Heart left ventricle (tissue), 16 donors: ENCODE measurements at regions not wholly inside any gene's neighbourhood (a gene's known extent, or its start where the extent isn't known, plus 50 kb on each side); places are given as distances from the start of the nearest gene placed in this dataset.

Source experiments
- ATAC-seq, 4 donors: fragments of 200-7000 bp; cut with Tn5 transposase; one replicate each; pipeline ENCODE4 v1.9.1; 2020 to 2022; ENCODE audit warnings: moderate library complexity in 4 of 4, mild to moderate bottlenecking in 3 of 4, moderate number of reproducible peaks in 1 of 4
- DNase-seq, 5 donors: peaks; one replicate each; pipeline ENCODE4 v3.0.0-alpha.2; 2020
- H3K27ac ChIP-seq, 12 donors: fragments of 200-600 bp; sonication (generic) in 4 of 12; one replicate each; pipeline versions ENCODE4 v1.5.0 to v1.8.0; 2016 to 2022; ENCODE audit warnings: mild to moderate bottlenecking in 2 of 12
- H3K27me3 ChIP-seq, 9 donors: fragments of 200-600 bp; sonication (generic) in 2 of 9; one replicate each; pipeline versions ENCODE4 v1.5.1 to v1.8.0; 2016 to 2022; ENCODE audit warnings: mild to moderate bottlenecking in 3 of 9
- H3K36me3 ChIP-seq, 9 donors: fragments of 200-600 bp; sonication (generic) in 2 of 9; one replicate each; pipeline versions ENCODE4 v1.5.0 to v1.8.0; 2018 to 2022; ENCODE audit warnings: mild to moderate bottlenecking in 2 of 9
- H3K4me1 ChIP-seq, 12 donors: fragments of 200-600 bp; sonication (generic) in 4 of 12; one replicate each; pipeline versions ENCODE4 v1.5.0 to v1.8.0; 2016 to 2022; ENCODE audit warnings: mild to moderate bottlenecking in 3 of 12
- H3K4me3 ChIP-seq, 12 donors: fragments of 200-600 bp; sonication (generic) in 4 of 12; one replicate each; pipeline versions ENCODE4 v1.5.0 to v1.8.0; 2017 to 2022; ENCODE audit warnings: mild to moderate bottlenecking in 9 of 12, moderate library complexity in 4 of 12
- H3K9me3 ChIP-seq, 12 donors: fragments of 200-600 bp; sonication (generic) in 4 of 12; one replicate each; pipeline versions ENCODE4 v1.5.0 to v1.8.0; 2016 to 2022; ENCODE audit warnings: mild to moderate bottlenecking in 1 of 12
- POLR2A ChIP-seq, 2 donors: fragments of 450-650 bp; IDR thresholded peaks; one replicate each; pipeline ENCODE4 v1.6.1; 2017; ENCODE audit warnings: antibody characterized with exemption in 2 of 2, mild to moderate bottlenecking in 2 of 2, moderate library complexity in 2 of 2
- WGBS, 4 donors: extraction: QIAGEN DNeasy Blood & Tissue Kit in 2 of 4; methylation state at CpG; one replicate each; pipeline versions ENCODE4 v1.1.5 to v1.1.7; 2013 to 2018; 5-methylcytosine and 5-hydroxymethylcytosine counted together
- intact Hi-C, 10 donors: fragments of 100-400 bp; cut with DNase I; formaldehyde crosslinking; loops; one replicate each; pipeline versions ENCODE4 v1.11.1 to v1.14.2; 2022
- TF ChIP-seq, protein P1 (sequence below), 12 donors: fragments of 200-600 bp; sonication (generic) in 4 of 12; IDR thresholded peaks; one replicate each; pipeline versions ENCODE4 v1.5.0 to v1.8.0; 2018 to 2022; ENCODE audit warnings: antibody characterized with exemption in 12 of 12, mild to moderate bottlenecking in 5 of 12
- donor health status: ischemic (EF 13 %, LVEDD 7.1; RV severe dilation, severe dysfunction).
- donor health status: healthy with polysubstance abuse.
- donor health status: DM: no; HTN: yes; CAD: no.
- donor health status: DM: no; HTN: no; CAD: no.
- donor health status: ischemic (EF 25% LVEDD 6.9; RV normal size, moderate dysfunction).
- donor health status: ischemic (EF 25% LVEDD 5.7; RV mildly dilated, moderate dysfunction).
- donor health status: healthy.
- donor health status: DM: yes; HTN: yes; CAD: no.
- donor health status: ischemic (EF 35%, LVEDD 5.7; RV mildly dilated, moderate dysfunction).
- donor health status: nonischemic (EF 11% LVEDD 7.7; RV severe dilation, severe dysfunction).
- donor health status: DM: yes; HTN: yes; CAD: no.
- donor health status: PGD.
- donor health status: ischemic (EF 29% LVEDD 5.4; RV normal size, mild dysfunction).
- donor health status: nonischemic (EF 23%, LVEDD 6.1; RV moderate dilation, normal function).

DNA sequence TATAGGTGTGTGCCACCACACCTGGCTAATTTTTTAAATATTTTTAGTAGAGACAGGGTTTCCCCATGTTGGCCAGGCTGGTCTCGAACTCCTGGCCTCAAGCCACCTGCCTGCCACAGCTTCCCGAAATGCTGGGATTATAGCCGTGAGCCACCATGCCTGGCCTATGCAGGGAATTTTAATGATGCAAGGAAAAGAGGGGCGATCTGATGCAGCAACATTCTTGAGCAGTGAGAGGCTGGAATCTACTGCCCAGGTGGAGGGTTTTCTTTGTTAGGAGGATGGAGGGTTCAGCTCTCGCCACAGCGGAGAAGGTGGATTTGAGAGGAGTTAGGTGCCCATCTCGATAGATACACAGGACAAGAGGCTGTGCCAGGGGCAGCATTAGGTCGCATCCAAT lies 332.3 kb downstream of the GATA3 start:
- Histone ChIP-seq H3K27ac (no peak overlapping the region), H3K4me1 (no peaks in the 10 kb centered on the region), H3K27me3 (peaks cover 0 to 7% (median 0%) of the 10 kb centered on the region in 9 donors), H3K36me3 (no peaks in the 10 kb centered on the region), H3K4me3 (no peak overlapping the region), H3K9me3 (no peaks in the 10 kb centered on the region)
- intact Hi-C loops = no loop called here
- WGBS, 4 donors = 88 to 95% (median 93%) methylated on average over 8 of the region's 8 CpGs
- no peak for ATAC-seq
- DNase-seq = no peak
- TF ChIP-seq, protein P1, sequence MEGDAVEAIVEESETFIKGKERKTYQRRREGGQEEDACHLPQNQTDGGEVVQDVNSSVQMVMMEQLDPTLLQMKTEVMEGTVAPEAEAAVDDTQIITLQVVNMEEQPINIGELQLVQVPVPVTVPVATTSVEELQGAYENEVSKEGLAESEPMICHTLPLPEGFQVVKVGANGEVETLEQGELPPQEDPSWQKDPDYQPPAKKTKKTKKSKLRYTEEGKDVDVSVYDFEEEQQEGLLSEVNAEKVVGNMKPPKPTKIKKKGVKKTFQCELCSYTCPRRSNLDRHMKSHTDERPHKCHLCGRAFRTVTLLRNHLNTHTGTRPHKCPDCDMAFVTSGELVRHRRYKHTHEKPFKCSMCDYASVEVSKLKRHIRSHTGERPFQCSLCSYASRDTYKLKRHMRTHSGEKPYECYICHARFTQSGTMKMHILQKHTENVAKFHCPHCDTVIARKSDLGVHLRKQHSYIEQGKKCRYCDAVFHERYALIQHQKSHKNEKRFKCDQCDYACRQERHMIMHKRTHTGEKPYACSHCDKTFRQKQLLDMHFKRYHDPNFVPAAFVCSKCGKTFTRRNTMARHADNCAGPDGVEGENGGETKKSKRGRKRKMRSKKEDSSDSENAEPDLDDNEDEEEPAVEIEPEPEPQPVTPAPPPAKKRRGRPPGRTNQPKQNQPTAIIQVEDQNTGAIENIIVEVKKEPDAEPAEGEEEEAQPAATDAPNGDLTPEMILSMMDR (IDR thresholded peaks at IDR 0.05) = no peak
- no peak for TF ChIP-seq POLR2A (IDR thresholded peaks at IDR 0.05)

GRCh38 chr10:8389630-8390029 lies 335.1 kb downstream of the GATA3 start:
- intact Hi-C loops = no loop called here
- TF ChIP-seq POLR2A (IDR thresholded peaks at IDR 0.05) = no peak
- TF ChIP-seq, protein P1 (IDR thresholded peaks at IDR 0.05) = no peak
- Histone ChIP-seq H3K27ac (no peak overlapping the region), H3K4me1 (no peaks in the 10 kb centered on the region), H3K27me3 (no peaks in the 10 kb centered on the region), H3K36me3 (no peaks in the 10 kb centered on the region), H3K4me3 (no peak overlapping the region), H3K9me3 (no peaks in the 10 kb centered on the region)
- 59 to 63% (median 61%) methylated on average over 2 of the region's 2 CpGs for WGBS, 4 donors
- DNase-seq (no peak), ATAC-seq (no peak)

DNA sequence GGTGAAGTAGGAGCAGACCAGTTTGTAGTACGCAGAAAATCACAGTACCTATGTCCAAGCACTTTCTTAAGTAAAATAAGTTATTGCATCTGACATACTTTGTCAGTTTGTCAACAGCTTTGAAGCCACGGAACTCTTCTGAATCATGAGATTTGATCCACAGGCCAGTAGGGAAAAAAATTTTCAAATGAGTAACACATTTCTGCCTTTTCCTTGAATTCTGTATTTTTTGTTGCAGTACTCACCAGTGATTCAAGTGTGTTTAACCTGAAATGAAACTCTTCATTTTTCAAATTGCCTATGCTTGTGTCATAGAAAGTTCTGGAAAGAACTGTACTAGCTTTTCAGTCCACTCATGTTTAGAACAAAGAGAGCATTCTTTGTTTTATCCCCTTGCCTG lies 337.7 kb downstream of the GATA3 start:
- no peaks in the 10 kb centered on the region for H3K36me3 ChIP-seq
- no peak for TF ChIP-seq POLR2A (IDR thresholded peaks at IDR 0.05)
- TF ChIP-seq, protein P1 (IDR thresholded peaks at IDR 0.05) = no peak
- H3K4me1 ChIP-seq = no peaks in the 10 kb centered on the region
- 75 to 85% (median 84%) methylated on average over 2 of the region's 2 CpGs for WGBS, 4 donors
- ATAC-seq (no peak), DNase-seq (no peak)
- no peaks in the 10 kb centered on the region for H3K9me3 ChIP-seq
- no peak overlapping the region for H3K27ac ChIP-seq
- no peaks in the 10 kb centered on the region for H3K27me3 ChIP-seq
- intact Hi-C loops = no loop called here
- H3K4me3 ChIP-seq = no peak overlapping the region

GRCh38 chr10:8393531-8393930 lies 339.0 kb downstream of the GATA3 start:
- H3K36me3 ChIP-seq = no peaks in the 10 kb centered on the region
- H3K27me3 ChIP-seq = no peaks in the 10 kb centered on the region
- intact Hi-C loops = no loop called here
- no peak for TF ChIP-seq POLR2A (IDR thresholded peaks at IDR 0.05)
- TF ChIP-seq, protein P1 (IDR thresholded peaks at IDR 0.05) = no peak
- H3K9me3 ChIP-seq = no peaks in the 10 kb centered on the region
- DNase-seq (no peak), ATAC-seq (peak in 1 of 4 donors; percentile 22)
- WGBS, 4 donors = 61 to 75% (median 65%) methylated on average over 2 of the region's 2 CpGs
- no peaks in the 10 kb centered on the region for H3K4me1 ChIP-seq
- H3K4me3 ChIP-seq = no peak overlapping the region
- H3K27ac ChIP-seq = no peak overlapping the region
